B cell (primary cell): ENCODE measurements at regions not wholly inside any gene's neighbourhood (a gene's known extent, or its start where the extent isn't known, plus 50 kb on each side); places are given as distances from the start of the nearest gene placed in this dataset.

Experiments
- ATAC-seq: fragments of 200-7000 bp; cut with Tn5 transposase; one replicate; pipeline ENCODE4 v1.10.0; 2021; ENCODE audit warnings: low read depth, mild to moderate bottlenecking, moderate number of reproducible peaks, moderate library complexity
- CTCF ChIA-PET: fragments of 350-600 bp; sonication (Branson Sonifier 250); formaldehyde crosslinking; loops from one replicate; lab custom pipeline; 2021; ENCODE audit warnings: antibody characterized with exemption, inconsistent platforms; lab: Charles Lee
- POLR2A ChIA-PET: fragments of 350-600 bp; sonication (Branson Sonifier 250); formaldehyde crosslinking; loops from one replicate; lab custom pipeline; 2021; ENCODE audit warnings: antibody characterized with exemption; lab: Charles Lee
- DNase-seq: peaks from one replicate; pipeline ENCODE4 v3.0.0; 2013
- H2AFZ ChIP-seq: 2 replicates; pipeline ENCODE4 v1.6.1; 2012; ENCODE audit warnings: mild to moderate bottlenecking, low read depth, low read length; ENCODE audit not compliant: insufficient read depth, poor library complexity, severe bottlenecking
- H3K27ac ChIP-seq, 2 donors: 1 replicate in 1 of 2; 2 replicates in 1 of 2; pipeline ENCODE4 v1.5.1; 2012 to 2013; ENCODE audit warnings: low read length in 2 of 2, mild to moderate bottlenecking in 2 of 2, moderate library complexity in 1 of 2
- H3K27me3 ChIP-seq, 4 experiments: fragments of 200-600 bp in 1 of 4; sonication (generic) in 1 of 4; replicated peaks in 1 of 4; 1 replicate in 2 of 4; 2 replicates in 2 of 4; pipeline versions ENCODE4 v1.6.1 to v1.7.0; 2013 to 2016; ENCODE audit warnings: low read length in 3 of 4, mild to moderate bottlenecking in 2 of 4, mixed read lengths in 1 of 4, moderate library complexity in 1 of 4; ENCODE audit not compliant: insufficient read depth in 4 of 4, control insufficient read depth in 3 of 4; ENCODE audit errors: control extremely low read depth in 1 of 4
- H3K36me3 ChIP-seq, 2 experiments: replicated peaks in 1 of 2; 1 replicate in 1 of 2; 2 replicates in 1 of 2; pipeline versions ENCODE4 v1.6.1 to v1.7.1; 2013; ENCODE audit warnings: low read length in 1 of 2; ENCODE audit not compliant: insufficient read depth in 2 of 2, control insufficient read depth in 1 of 2; ENCODE audit errors: control extremely low read depth in 1 of 2, extremely low read depth in 1 of 2
- H3K4me1 ChIP-seq, 2 donors: fragments of 200-600 bp in 1 of 2; sonication (generic) in 1 of 2; 1 replicate in 1 of 2; 2 replicates in 1 of 2; pipeline versions ENCODE4 v1.5.1 to v1.6.1; 2013 to 2017; ENCODE audit warnings: low read length in 2 of 2; ENCODE audit not compliant: control insufficient read depth in 2 of 2, insufficient read depth in 2 of 2
- H3K4me2 ChIP-seq: replicated peaks from 2 replicates; pipeline ENCODE3; 2012; ENCODE audit warnings: mild to moderate bottlenecking, low read depth, low read length; ENCODE audit not compliant: poor library complexity, severe bottlenecking
- H3K4me3 ChIP-seq, 5 experiments: fragments of 200-600 bp in 1 of 5; sonication (generic) in 1 of 5; 1 replicate in 3 of 5; 2 replicates in 2 of 5; pipeline versions ENCODE4 v1.5.1 to v1.7.0; 2011 to 2016; ENCODE audit warnings: low read length in 4 of 5, mild to moderate bottlenecking in 4 of 5, low read depth in 2 of 5, control low read depth in 1 of 5, moderate library complexity in 1 of 5; ENCODE audit not compliant: insufficient read depth in 1 of 5; ENCODE audit errors: control extremely low read depth in 1 of 5, extremely low read depth in 1 of 5
- H3K79me2 ChIP-seq: fragments of 200-600 bp; sonication (generic); one replicate; pipeline ENCODE4 v1.6.0; 2016; ENCODE audit warnings: low read length; ENCODE audit not compliant: control insufficient read depth, insufficient read depth
- H3K9ac ChIP-seq: fragments of 200-600 bp; sonication (generic); 2 replicates; pipeline ENCODE4 v1.6.1; 2017; ENCODE audit warnings: mild to moderate bottlenecking, low read length, moderate library complexity
- H3K9me3 ChIP-seq, 3 donors: one replicate each; pipeline versions ENCODE4 v1.6.1 to v1.7.1; 2013; ENCODE audit warnings: low read length in 2 of 3; ENCODE audit not compliant: control insufficient read depth in 2 of 3, insufficient read depth in 1 of 3; ENCODE audit errors: control extremely low read depth in 1 of 3
- H4K20me1 ChIP-seq: 2 replicates; pipeline ENCODE4 v1.6.0; 2012; ENCODE audit warnings: mild to moderate bottlenecking, low read length; ENCODE audit not compliant: insufficient read depth, control insufficient read depth, poor library complexity, severe bottlenecking
- H3K27ac Mint-ChIP-seq: one replicate; pipeline ENCODE4 v1.8.0; 2021; ENCODE audit warnings: mixed read lengths
- H3K27me3 Mint-ChIP-seq: one replicate; pipeline ENCODE4 v1.8.0; 2021; ENCODE audit warnings: mixed read lengths
- H3K4me1 Mint-ChIP-seq: one replicate; pipeline ENCODE4 v1.8.0; 2021; ENCODE audit warnings: mixed read lengths
- H3K4me3 Mint-ChIP-seq: one replicate; pipeline ENCODE4 v1.8.0; 2021; ENCODE audit warnings: mixed read lengths
- H3K9me3 Mint-ChIP-seq: one replicate; pipeline ENCODE4 v1.8.0; 2022; ENCODE audit warnings: mixed read lengths; ENCODE audit not compliant: insufficient read depth
- EZH2 ChIP-seq: IDR thresholded peaks from 2 replicates; pipeline ENCODE4 v1.6.1; 2012; ENCODE audit warnings: borderline replicate concordance, low read depth, mild to moderate bottlenecking, moderate library complexity, low read length; ENCODE audit not compliant: insufficient read depth, poor library complexity, severe bottlenecking
- WGBS: methylation state at CpG from one replicate; pipeline ENCODE4 v1.1.5; 2013; ENCODE audit warnings: missing lambda C conversion rate; ENCODE audit not compliant: insufficient coverage; 5-methylcytosine and 5-hydroxymethylcytosine counted together
- intact Hi-C: fragments of 100-400 bp; cut with micrococcal nuclease; formaldehyde crosslinking; loops from one replicate; pipeline ENCODE4 v1.10.0; 2022
- TF ChIP-seq, protein P1 (sequence below): fragments of 200-600 bp; IDR thresholded peaks from one replicate; pipeline ENCODE4 v1.8.0; 2022; ENCODE audit warnings: antibody characterized with exemption, mild to moderate bottlenecking

DNA sequence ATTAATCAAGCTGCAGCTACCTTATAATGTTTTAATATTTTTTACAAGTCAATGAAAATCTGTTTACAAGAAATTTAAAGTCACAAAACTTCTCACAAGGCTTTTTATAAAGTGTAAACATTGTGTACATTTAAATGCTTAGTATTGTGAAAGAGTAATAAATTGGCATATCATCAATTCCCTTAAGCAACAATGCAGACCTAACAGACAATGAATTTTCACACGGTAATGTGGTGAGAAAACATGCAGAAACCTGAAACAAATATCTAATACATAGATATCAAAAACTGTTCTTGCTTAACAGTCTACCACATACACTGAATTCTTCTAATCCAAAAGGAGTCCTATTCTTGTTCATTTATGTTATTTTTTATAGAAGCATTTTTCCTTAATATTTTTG lies 220.7 kb downstream of the CRPPA start:
- Mint-ChIP-seq H3K9me3 (peaks cover 2% of the 10 kb centered on the region), H3K4me3 (no peak overlapping the region), H3K27ac (no peak overlapping the region), H3K27me3 (no peaks in the 10 kb centered on the region), H3K4me1 (no peaks in the 10 kb centered on the region)
- no peak overlapping the region for H3K4me2 ChIP-seq
- no peak overlapping the region for H3K9ac ChIP-seq
- no peak overlapping the region for H2AFZ ChIP-seq
- H3K4me3 ChIP-seq: no peak overlapping the region
- H3K27ac ChIP-seq: no peak overlapping the region
- intact Hi-C loops: no loop called here
- no peaks in the 10 kb centered on the region for H3K27me3 ChIP-seq
- ChIA-PET POLR2A (no interaction called here), CTCF (no interaction called here)
- H3K4me1 ChIP-seq: no peaks in the 10 kb centered on the region
- no peak for ATAC-seq
- DNase-seq: no peak
- no peak for TF ChIP-seq EZH2
- TF ChIP-seq, protein P1, sequence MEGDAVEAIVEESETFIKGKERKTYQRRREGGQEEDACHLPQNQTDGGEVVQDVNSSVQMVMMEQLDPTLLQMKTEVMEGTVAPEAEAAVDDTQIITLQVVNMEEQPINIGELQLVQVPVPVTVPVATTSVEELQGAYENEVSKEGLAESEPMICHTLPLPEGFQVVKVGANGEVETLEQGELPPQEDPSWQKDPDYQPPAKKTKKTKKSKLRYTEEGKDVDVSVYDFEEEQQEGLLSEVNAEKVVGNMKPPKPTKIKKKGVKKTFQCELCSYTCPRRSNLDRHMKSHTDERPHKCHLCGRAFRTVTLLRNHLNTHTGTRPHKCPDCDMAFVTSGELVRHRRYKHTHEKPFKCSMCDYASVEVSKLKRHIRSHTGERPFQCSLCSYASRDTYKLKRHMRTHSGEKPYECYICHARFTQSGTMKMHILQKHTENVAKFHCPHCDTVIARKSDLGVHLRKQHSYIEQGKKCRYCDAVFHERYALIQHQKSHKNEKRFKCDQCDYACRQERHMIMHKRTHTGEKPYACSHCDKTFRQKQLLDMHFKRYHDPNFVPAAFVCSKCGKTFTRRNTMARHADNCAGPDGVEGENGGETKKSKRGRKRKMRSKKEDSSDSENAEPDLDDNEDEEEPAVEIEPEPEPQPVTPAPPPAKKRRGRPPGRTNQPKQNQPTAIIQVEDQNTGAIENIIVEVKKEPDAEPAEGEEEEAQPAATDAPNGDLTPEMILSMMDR: no peak
- no peaks in the 10 kb centered on the region for H3K9me3 ChIP-seq
- H3K36me3 ChIP-seq: no peaks in the 10 kb centered on the region
- no peaks in the 10 kb centered on the region for H3K79me2 ChIP-seq
- no CpG with 5 or more reads among the region's 1 CpG for WGBS
- no peaks in the 10 kb centered on the region for H4K20me1 ChIP-seq

DNA sequence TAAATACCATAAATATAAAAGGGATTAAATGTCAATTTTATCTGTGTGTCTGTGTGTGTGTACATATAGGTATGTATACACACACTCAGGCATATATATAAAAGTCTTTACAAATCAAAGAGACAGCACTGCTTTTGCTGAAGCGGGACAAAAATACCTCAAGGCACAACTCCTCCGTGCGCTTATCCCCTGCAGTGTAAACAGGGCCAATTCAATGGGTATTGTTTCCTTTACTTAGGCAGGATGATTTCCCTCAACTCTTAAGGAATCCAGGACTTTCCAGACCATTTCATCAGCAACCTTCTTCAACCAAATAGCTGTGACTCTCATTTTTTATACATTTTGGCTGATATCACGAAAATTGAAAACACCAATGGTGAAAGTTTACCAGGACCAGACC lies 227.7 kb downstream of the CRPPA start:
- H3K9ac ChIP-seq: no peak overlapping the region
- H3K4me1 Mint-ChIP-seq: no peaks in the 10 kb centered on the region

More for the DNA sequence above, 227.7 kb downstream of the CRPPA start:
- Histone ChIP-seq H3K27me3 (no peaks in the 10 kb centered on the region), H3K4me2 (no peak overlapping the region), H3K27ac (no peak overlapping the region), H2AFZ (no peak overlapping the region), H3K4me1 (no peaks in the 10 kb centered on the region), H3K4me3 (no peak overlapping the region), H3K79me2 (no peaks in the 10 kb centered on the region), H3K9me3 (no peaks in the 10 kb centered on the region), H4K20me1 (no peaks in the 10 kb centered on the region), H3K36me3 (no peaks in the 10 kb centered on the region)
- ChIA-PET POLR2A (no interaction called here), CTCF (no interaction called here)
- Mint-ChIP-seq H3K27ac (no peak overlapping the region), H3K4me3 (no peak overlapping the region), H3K9me3 (no peaks in the 10 kb centered on the region), H3K27me3 (no peaks in the 10 kb centered on the region)
- TF ChIP-seq, protein P1: no peak
- no peak for TF ChIP-seq EZH2
- intact Hi-C loops: no loop called here
- ATAC-seq (no peak), DNase-seq (no peak)
- 100% methylated on average over 2 of the region's 4 CpGs for WGBS
